HCT116 (cell line): ENCODE measurements at regions not wholly inside any gene's neighbourhood (a gene's known extent, or its start where the extent isn't known, plus 50 kb on each side); places are given as distances from the start of the nearest gene placed in this dataset.

ENCODE experiments used
- ATAC-seq: fragments of 200-7000 bp; cut with Tn5 transposase; 2 replicates; pipeline ENCODE4 v1.9.1; 2020; ENCODE audit warnings: mild to moderate bottlenecking, moderate library complexity
- BruUV-seq: library from RNA; stranded (reverse); fragments of 400-500 nt; replicated peaks from 2 replicates; lab custom pipeline; 2021; lab: Mats Ljungman, UMichigan
- CTCF ChIA-PET: fragments of 300-600 bp; sonication (Branson Sonifier 250); formaldehyde crosslinking; loops from one replicate; lab custom pipeline; 2021; ENCODE audit warnings: antibody characterized with exemption; lab: Charles Lee
- POLR2A ChIA-PET: fragments of 300-600, 350-600 bp; sonication (Branson Sonifier 250); formaldehyde crosslinking; loops from one replicate; lab custom pipeline; 2021; ENCODE audit warnings: antibody characterized with exemption; lab: Charles Lee
- RAD21 ChIA-PET, 2 experiments: fragments of 300-600 bp; sonication (Branson Sonifier 250); formaldehyde crosslinking; loops; one replicate each; lab custom pipeline; 2023; ENCODE audit warnings: low total read pairs in 2 of 2; ENCODE audit not compliant: uncharacterized antibody in 2 of 2, unreplicated experiment in 2 of 2, low non-redundant PET in 1 of 2; lab: Charles Lee
- DNase-seq: peaks from one replicate; pipeline ENCODE4 v3.0.0-alpha.2; 2010; ENCODE audit warnings: low read depth, low spot score
- H2AFZ ChIP-seq: fragments of 200-600 bp; shearing (Covaris generic), sonication (generic); 2 replicates; pipeline ENCODE4 v1.6.1; 2017; ENCODE audit warnings: low read depth, mixed run types, mixed read lengths, antibody characterized with exemption, low read length; ENCODE audit not compliant: poor library complexity, severe bottlenecking
- H3K27ac ChIP-seq: 2 replicates; pipeline ENCODE4 v1.5.1; 2012; ENCODE audit warnings: low read depth, low read length
- H3K27me3 ChIP-seq: fragments of 200-600 bp; sonication (generic); 2 replicates; pipeline ENCODE4 v1.6.1; 2016; ENCODE audit warnings: mixed run types, low read length, mixed read lengths; ENCODE audit not compliant: insufficient read depth
- H3K36me3 ChIP-seq, 2 experiments: fragments of 200-500 bp in 1 of 2; fragments of 200-600 bp in 1 of 2; sonication (Bioruptor generic) in 1 of 2; sonication (generic) in 1 of 2; 2 replicates each; pipeline versions ENCODE4 v1.5.1 to v1.6.1; 2014 to 2016; ENCODE audit warnings: low read length in 2 of 2, inconsistent platforms in 1 of 2, mixed read lengths in 1 of 2, mixed run types in 1 of 2; ENCODE audit not compliant: insufficient read depth in 2 of 2, control insufficient read depth in 1 of 2
- H3K4me1 ChIP-seq, 2 experiments: fragments of 200-600 bp in 1 of 2; sonication (generic) in 1 of 2; 2 replicates each; pipeline versions ENCODE4 v1.5.1 to v1.6.1; 2012 to 2017; ENCODE audit warnings: low read length in 2 of 2, inconsistent platforms in 1 of 2, mild to moderate bottlenecking in 1 of 2, mixed read lengths in 1 of 2, mixed run types in 1 of 2, moderate library complexity in 1 of 2; ENCODE audit not compliant: insufficient read depth in 2 of 2, control insufficient read depth in 1 of 2
- H3K4me2 ChIP-seq: fragments of 200-600 bp; sonication (generic); 2 replicates; pipeline ENCODE4 v1.6.1; 2017; ENCODE audit warnings: mixed run types, low read length, mixed read lengths
- H3K4me3 ChIP-seq, 2 experiments: fragments of 200-600 bp in 1 of 2; sonication (generic) in 1 of 2; replicated peaks in 1 of 2; 2 replicates each; pipeline ENCODE4 v1.5.1; 2011 to 2016; ENCODE audit warnings: low read length in 2 of 2, control low read depth in 1 of 2, low read depth in 1 of 2, mild to moderate bottlenecking in 1 of 2, mixed read lengths in 1 of 2, mixed run types in 1 of 2
- H3K79me2 ChIP-seq: fragments of 200-600 bp; sonication (generic); 2 replicates; pipeline ENCODE4 v1.6.1; 2017; ENCODE audit warnings: mild to moderate bottlenecking, mixed run types, low read length, moderate library complexity, mixed read lengths; ENCODE audit not compliant: insufficient read depth
- H3K9ac ChIP-seq: fragments of 200-600 bp; sonication (generic); 2 replicates; pipeline ENCODE4 v1.6.1; 2016; ENCODE audit warnings: low read length, mixed read lengths
- H3K9me2 ChIP-seq: fragments of 200-600 bp; sonication (generic), shearing (Covaris generic); 2 replicates; pipeline ENCODE4 v1.6.1; 2017; ENCODE audit warnings: mixed run types, mild to moderate bottlenecking, moderate library complexity; ENCODE audit not compliant: insufficient read depth
- H3K9me3 ChIP-seq, 2 experiments: fragments of 200-500 bp in 1 of 2; fragments of 200-600 bp in 1 of 2; sonication (Bioruptor generic) in 1 of 2; sonication (generic) in 1 of 2; 2 replicates each; pipeline ENCODE4 v1.6.1; 2014 to 2017; ENCODE audit warnings: low read length in 2 of 2, mixed read lengths in 2 of 2, inconsistent platforms in 1 of 2, low read depth in 1 of 2, mild to moderate bottlenecking in 1 of 2, mixed run types in 1 of 2, moderate library complexity in 1 of 2; ENCODE audit not compliant: control insufficient read depth in 1 of 2, insufficient read depth in 1 of 2
- H4K20me1 ChIP-seq: fragments of 200-600 bp; sonication (generic), shearing (Covaris generic); 2 replicates; pipeline ENCODE4 v1.6.1; 2017; ENCODE audit warnings: mixed run types, mild to moderate bottlenecking, moderate library complexity; ENCODE audit not compliant: insufficient read depth
- CEBPB ChIP-seq: IDR thresholded peaks from 2 replicates; pipeline ENCODE4 v1.6.1; 2012; ENCODE audit warnings: low read depth
- CTCF ChIP-seq, 3 experiments: fragments of 200-600 bp in 1 of 3; sonication (generic) in 1 of 3; IDR thresholded peaks in 2 of 3; conservative IDR thresholded peaks in 1 of 3; 2 replicates each; pipeline ENCODE4 v1.5.1; 2012 to 2017; ENCODE audit warnings: low read depth in 2 of 3, low read length in 2 of 3, antibody characterized with exemption in 1 of 3, borderline replicate concordance in 1 of 3, control low read depth in 1 of 3, mild to moderate bottlenecking in 1 of 3, mixed read lengths in 1 of 3, mixed run types in 1 of 3, moderate library complexity in 1 of 3; ENCODE audit not compliant: insufficient read depth in 1 of 3
- EGR1 ChIP-seq: IDR thresholded peaks from 2 replicates; pipeline ENCODE4 v1.6.1; 2012; ENCODE audit warnings: low read depth
- EZH2phosphoT487 ChIP-seq: fragments of 200-600 bp; IDR thresholded peaks from 2 replicates; pipeline ENCODE4 v1.6.1; 2018; ENCODE audit warnings: antibody characterized with exemption, borderline replicate concordance
- MAX ChIP-seq: IDR thresholded peaks from 2 replicates; pipeline ENCODE4 v1.6.1; 2012
- POLR2AphosphoS5 ChIP-seq: IDR thresholded peaks from 2 replicates; pipeline ENCODE4 v1.6.1; 2011; ENCODE audit warnings: mild to moderate bottlenecking, low read depth, low read length, moderate library complexity
- SIN3A ChIP-seq: IDR thresholded peaks from 2 replicates; pipeline ENCODE4 v1.6.1; 2012; ENCODE audit warnings: low read depth
- SP1 ChIP-seq: IDR thresholded peaks from 2 replicates; pipeline ENCODE4 v1.6.1; 2012; ENCODE audit warnings: low read depth
- SRF ChIP-seq: IDR thresholded peaks from 2 replicates; pipeline ENCODE4 v1.6.1; 2012; ENCODE audit warnings: low read depth
- ZFX ChIP-seq: fragments of 450-650 bp; IDR thresholded peaks from 2 replicates; pipeline ENCODE4 v1.6.1; 2017
- ZNF274 ChIP-seq: fragments of 200-500 bp; sonication (Bioruptor generic); IDR thresholded peaks from 2 replicates; pipeline ENCODE4 v1.6.1; 2014; ENCODE audit warnings: mild to moderate bottlenecking, low read depth, low read length, inconsistent platforms
- intact Hi-C: fragments of 100-400 bp; cut with micrococcal nuclease; formaldehyde crosslinking; loops from 2 replicates; pipeline ENCODE4 v1.10.0; 2022
- TF ChIP-seq, protein P1 (sequence below): IDR thresholded peaks from 2 replicates; pipeline ENCODE4 v1.6.1; 2012
- TF ChIP-seq, protein P2 (sequence below): IDR thresholded peaks from 2 replicates; pipeline ENCODE4 v1.6.1; 2012; ENCODE audit warnings: low read depth

GRCh38 chr11:116112087-116112935, 608.1 kb upstream of the CADM1 start:
- DNase-seq (no peak), ATAC-seq (no peak)
- BruUV-seq: no TSS peak
- H3K4me3 ChIP-seq: no peak overlapping the region
- 0 out of 4 replicates have a peak, but pooled peaks cover 0 to 5% of the 10 kb centered on the region in 2 experiments for H3K4me1 ChIP-seq
- H3K79me2 ChIP-seq: no peaks in the 10 kb centered on the region
- H3K9ac ChIP-seq: no peak overlapping the region
- H2AFZ ChIP-seq: no peak overlapping the region
- POLR2A ChIA-PET: no interaction called here
- H3K9me2 ChIP-seq: no peaks in the 10 kb centered on the region
- CTCF ChIA-PET: no interaction called here
- no peak overlapping the region for H3K27ac ChIP-seq
- H3K9me3 ChIP-seq: no peaks in the 10 kb centered on the region
- intact Hi-C loops: no loop called here
- H4K20me1 ChIP-seq: no peaks in the 10 kb centered on the region
- H3K36me3 ChIP-seq: no peaks in the 10 kb centered on the region
- H3K27me3 ChIP-seq: no peaks in the 10 kb centered on the region
- H3K4me2 ChIP-seq: no peak overlapping the region
- TF ChIP-seq POLR2AphosphoS5: no peak
- RAD21 ChIA-PET: no interaction called here

DNA sequence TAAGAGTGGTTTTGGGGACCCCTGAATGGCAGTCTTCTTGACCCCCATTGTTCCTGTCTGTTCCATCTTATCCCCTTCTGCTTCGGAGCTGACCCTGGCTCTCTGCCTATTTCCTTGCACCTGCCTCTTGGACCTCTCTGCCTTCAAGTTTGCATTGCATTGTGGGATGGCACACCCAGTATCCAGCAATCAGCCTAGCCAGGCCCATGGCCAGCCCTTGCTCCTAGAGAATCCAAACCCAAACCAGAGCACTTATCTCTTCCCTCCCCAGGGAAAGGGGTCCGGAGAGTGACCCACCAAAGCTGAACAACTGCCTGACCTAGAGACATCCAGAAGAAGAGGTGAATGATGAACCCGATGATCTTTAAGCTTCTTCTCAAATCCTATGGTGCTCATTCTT, 607.3 kb upstream of the CADM1 start:
- intact Hi-C loops: no loop called here
- Histone ChIP-seq H3K4me1 (0 out of 4 replicates have a peak, but pooled peaks cover 0 to 5% of the 10 kb centered on the region in 2 experiments), H3K9me2 (no peaks in the 10 kb centered on the region), H3K4me3 (no peak overlapping the region), H3K27me3 (no peaks in the 10 kb centered on the region), H3K27ac (no peak overlapping the region), H3K79me2 (no peaks in the 10 kb centered on the region), H4K20me1 (no peaks in the 10 kb centered on the region), H2AFZ (no peak overlapping the region), H3K36me3 (no peaks in the 10 kb centered on the region), H3K4me2 (no peak overlapping the region), H3K9me3 (no peaks in the 10 kb centered on the region), H3K9ac (no peak overlapping the region)
- ChIA-PET POLR2A (no interaction called here), CTCF (no interaction called here), RAD21 (no interaction called here)
- ATAC-seq: no peak
- BruUV-seq: no TSS peak
- no peak for TF ChIP-seq SP1
- TF ChIP-seq CTCF (IDR thresholded peaks at IDR 0.05 in 2 of 3, conservative IDR thresholded peaks at IDR 0.05 in 1 of 3; ENCODE audit: borderline replicate concordance in 1 of 3, insufficient read depth in 1 of 3, low read depth in 2 of 3, low read length in 2 of 3): no peak
- no peak for TF ChIP-seq SRF
- TF ChIP-seq, protein P1, sequence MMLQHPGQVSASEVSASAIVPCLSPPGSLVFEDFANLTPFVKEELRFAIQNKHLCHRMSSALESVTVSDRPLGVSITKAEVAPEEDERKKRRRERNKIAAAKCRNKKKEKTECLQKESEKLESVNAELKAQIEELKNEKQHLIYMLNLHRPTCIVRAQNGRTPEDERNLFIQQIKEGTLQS: no peak
- TF ChIP-seq ZFX: no peak
- TF ChIP-seq CEBPB: no peak
- TF ChIP-seq, protein P2, sequence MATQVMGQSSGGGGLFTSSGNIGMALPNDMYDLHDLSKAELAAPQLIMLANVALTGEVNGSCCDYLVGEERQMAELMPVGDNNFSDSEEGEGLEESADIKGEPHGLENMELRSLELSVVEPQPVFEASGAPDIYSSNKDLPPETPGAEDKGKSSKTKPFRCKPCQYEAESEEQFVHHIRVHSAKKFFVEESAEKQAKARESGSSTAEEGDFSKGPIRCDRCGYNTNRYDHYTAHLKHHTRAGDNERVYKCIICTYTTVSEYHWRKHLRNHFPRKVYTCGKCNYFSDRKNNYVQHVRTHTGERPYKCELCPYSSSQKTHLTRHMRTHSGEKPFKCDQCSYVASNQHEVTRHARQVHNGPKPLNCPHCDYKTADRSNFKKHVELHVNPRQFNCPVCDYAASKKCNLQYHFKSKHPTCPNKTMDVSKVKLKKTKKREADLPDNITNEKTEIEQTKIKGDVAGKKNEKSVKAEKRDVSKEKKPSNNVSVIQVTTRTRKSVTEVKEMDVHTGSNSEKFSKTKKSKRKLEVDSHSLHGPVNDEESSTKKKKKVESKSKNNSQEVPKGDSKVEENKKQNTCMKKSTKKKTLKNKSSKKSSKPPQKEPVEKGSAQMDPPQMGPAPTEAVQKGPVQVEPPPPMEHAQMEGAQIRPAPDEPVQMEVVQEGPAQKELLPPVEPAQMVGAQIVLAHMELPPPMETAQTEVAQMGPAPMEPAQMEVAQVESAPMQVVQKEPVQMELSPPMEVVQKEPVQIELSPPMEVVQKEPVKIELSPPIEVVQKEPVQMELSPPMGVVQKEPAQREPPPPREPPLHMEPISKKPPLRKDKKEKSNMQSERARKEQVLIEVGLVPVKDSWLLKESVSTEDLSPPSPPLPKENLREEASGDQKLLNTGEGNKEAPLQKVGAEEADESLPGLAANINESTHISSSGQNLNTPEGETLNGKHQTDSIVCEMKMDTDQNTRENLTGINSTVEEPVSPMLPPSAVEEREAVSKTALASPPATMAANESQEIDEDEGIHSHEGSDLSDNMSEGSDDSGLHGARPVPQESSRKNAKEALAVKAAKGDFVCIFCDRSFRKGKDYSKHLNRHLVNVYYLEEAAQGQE: no peak
- no peak for TF ChIP-seq EZH2phosphoT487
- TF ChIP-seq MAX: no peak
- TF ChIP-seq EGR1: no peak
- TF ChIP-seq ZNF274: no peak
- no peak for TF ChIP-seq SIN3A
- TF ChIP-seq POLR2AphosphoS5: no peak
- DNase-seq: no peak
